GM12891 (cell line): ENCODE measurements at regions not wholly inside any gene's neighbourhood (a gene's known extent, or its start where the extent isn't known, plus 50 kb on each side); places are given as distances from the start of the nearest gene placed in this dataset.

Experiments
- PAX5 ChIP-seq: IDR thresholded peaks from 2 replicates; pipeline ENCODE4 v1.6.1; 2011; ENCODE audit warnings: low read length, moderate library complexity, mild to moderate bottlenecking; ENCODE audit not compliant: insufficient read depth, severe bottlenecking
- POLR2A ChIP-seq: IDR thresholded peaks from 2 replicates; pipeline ENCODE4 v1.6.1; 2011; ENCODE audit warnings: low read depth, low read length, control low read depth
- POLR2AphosphoS5 ChIP-seq: IDR thresholded peaks from 2 replicates; pipeline ENCODE4 v1.6.1; 2011; ENCODE audit warnings: low read depth, low read length, control low read depth
- POU2F2 ChIP-seq: IDR thresholded peaks from 2 replicates; pipeline ENCODE4 v1.6.1; 2011; ENCODE audit warnings: low read depth, mild to moderate bottlenecking, control low read depth, low read length, moderate library complexity
- SPI1 ChIP-seq: IDR thresholded peaks from 2 replicates; pipeline ENCODE4 v1.6.1; 2011; ENCODE audit warnings: low read depth, low read length, control low read depth
- TAF1 ChIP-seq: IDR thresholded peaks from 2 replicates; pipeline ENCODE4 v1.6.1; 2011; ENCODE audit warnings: low read depth, low read length, control low read depth

DNA sequence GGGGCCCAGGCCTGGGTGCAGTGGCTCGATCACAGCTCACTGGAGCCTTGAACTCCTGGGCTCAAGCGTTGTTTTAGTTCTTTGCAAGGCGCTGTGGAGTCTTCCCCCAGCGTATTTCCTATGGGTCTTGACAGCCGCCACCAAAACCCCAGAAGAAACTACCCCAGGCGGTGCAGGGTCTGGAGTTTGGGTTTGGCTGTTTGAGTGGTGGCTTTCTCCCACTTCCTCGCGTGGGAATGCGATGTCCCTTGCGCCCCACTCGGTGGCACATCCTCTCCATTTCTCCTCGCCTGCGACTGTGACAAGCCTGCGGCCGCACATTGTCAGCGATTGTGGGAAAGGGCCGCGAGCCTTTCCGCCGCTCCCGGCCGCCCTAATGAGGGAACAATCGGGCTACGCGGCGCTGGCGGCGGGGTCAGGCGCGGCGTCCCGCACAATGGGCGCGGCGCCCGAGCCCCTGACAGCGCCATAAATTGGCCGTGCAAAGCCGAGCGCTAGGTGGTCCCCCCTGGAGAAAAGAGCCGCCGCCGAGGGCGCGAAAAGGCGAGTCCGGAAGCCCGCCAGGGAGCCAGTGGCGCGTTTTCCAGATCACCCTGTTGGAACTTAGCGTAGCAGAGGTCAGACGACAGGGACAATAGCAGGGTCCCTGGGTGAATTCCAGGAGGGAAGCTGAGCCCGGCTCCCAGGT, 194.9 kb upstream of the POU3F3 start:
- TF ChIP-seq POLR2A (no peak), POLR2AphosphoS5 (no peak), PAX5 (no peak), SPI1 (no peak), TAF1 (no peak), POU2F2 (no peak)
